MG63 (cell line): ENCODE measurements at regions not wholly inside any gene's neighbourhood (a gene's known extent, or its start where the extent isn't known, plus 50 kb on each side); places are given as distances from the start of the nearest gene placed in this dataset.
A peak's percentile ranks its signal among the peaks of the same experiment; 100 is the strongest.

Experiments
- DNase-seq: peaks from one replicate; pipeline ENCODE4 v3.0.0-alpha.2; 2020
- H3K27me3 ChIP-seq: fragments of 250-450 bp; sonication (Bioruptor Pico); 2 replicates; pipeline ENCODE4 v1.5.1; 2020; ENCODE audit warnings: mild to moderate bottlenecking, moderate library complexity
- H3K36me3 ChIP-seq: fragments of 250-450 bp; sonication (Bioruptor Pico); 2 replicates; pipeline ENCODE4 v1.5.1; 2020; ENCODE audit warnings: mild to moderate bottlenecking, moderate library complexity
- H3K4me3 ChIP-seq: fragments of 250-450 bp; sonication (Bioruptor Pico); 2 replicates; pipeline ENCODE4 v1.5.1; 2020; ENCODE audit warnings: mild to moderate bottlenecking, moderate library complexity
- H3K9me3 ChIP-seq: fragments of 250-450 bp; sonication (Bioruptor Pico); 2 replicates; pipeline ENCODE4 v1.5.1; 2020; ENCODE audit warnings: mild to moderate bottlenecking, moderate library complexity

GRCh38 chr11:82004537-82005213, 729.0 kb downstream of the FAM181B start:
- DNase-seq = peak; percentile 21
- H3K36me3 ChIP-seq = no peaks in the 10 kb centered on the region
- H3K9me3 ChIP-seq = no peaks in the 10 kb centered on the region
- no peaks in the 10 kb centered on the region for H3K27me3 ChIP-seq
- H3K4me3 ChIP-seq = no peak overlapping the region

GRCh38 chr11:82003671-82004515, 729.8 kb downstream of the FAM181B start:
- H3K27me3 ChIP-seq = no peaks in the 10 kb centered on the region
- no peaks in the 10 kb centered on the region for H3K36me3 ChIP-seq
- no peaks in the 10 kb centered on the region for H3K9me3 ChIP-seq
- no peak overlapping the region for H3K4me3 ChIP-seq
- DNase-seq = peak; percentile 89

GRCh38 chr11:82003024-82003423, 730.6 kb downstream of the FAM181B start:
- Histone ChIP-seq H3K4me3 (no peak overlapping the region), H3K9me3 (no peaks in the 10 kb centered on the region), H3K27me3 (no peaks in the 10 kb centered on the region), H3K36me3 (no peaks in the 10 kb centered on the region)
- no peak for DNase-seq

GRCh38 chr11:81995889-81996288, 737.8 kb downstream of the FAM181B start:
- no peak for DNase-seq
- Histone ChIP-seq H3K4me3 (no peak overlapping the region), H3K9me3 (no peaks in the 10 kb centered on the region), H3K27me3 (no peaks in the 10 kb centered on the region), H3K36me3 (no peaks in the 10 kb centered on the region)

GRCh38 chr11:81993755-81994154, 739.9 kb downstream of the FAM181B start:
- no peaks in the 10 kb centered on the region for H3K27me3 ChIP-seq
- DNase-seq = no peak
- no peak overlapping the region for H3K4me3 ChIP-seq
- H3K9me3 ChIP-seq = no peaks in the 10 kb centered on the region
- no peaks in the 10 kb centered on the region for H3K36me3 ChIP-seq

GRCh38 chr11:81990659-81991443, 742.8 kb downstream of the FAM181B start:
- no peak overlapping the region for H3K4me3 ChIP-seq
- H3K36me3 ChIP-seq = no peaks in the 10 kb centered on the region
- H3K9me3 ChIP-seq = no peaks in the 10 kb centered on the region
- H3K27me3 ChIP-seq = no peaks in the 10 kb centered on the region
- DNase-seq = no peak

- Histone ChIP-seq H3K9me3 (no peaks in the 10 kb centered on the region; the same call in 1 of the 2 replicates), H3K36me3 (no peaks in the 10 kb centered on the region), H3K27me3 (no peaks in the 10 kb centered on the region), H3K4me3 (no peak overlapping the region)
- DNase-seq = peak; percentile 84
These were observed 744.6 kb downstream of the FAM181B start for GRCh38 chr11:81989093-81989492.

GRCh38 chr11:81987829-81988472, 745.7 kb downstream of the FAM181B start:
- peak; percentile 50 for DNase-seq
- no peak overlapping the region for H3K4me3 ChIP-seq
- H3K36me3 ChIP-seq = no peaks in the 10 kb centered on the region
- no peaks in the 10 kb centered on the region; the same call in 1 of the 2 replicates for H3K9me3 ChIP-seq
- no peaks in the 10 kb centered on the region for H3K27me3 ChIP-seq

- no peak overlapping the region for H3K4me3 ChIP-seq
- H3K9me3 ChIP-seq = no peaks in the 10 kb centered on the region; the same call in 1 of the 2 replicates
These were observed 747.0 kb downstream of the FAM181B start for GRCh38 chr11:81986556-81987161.

GRCh38 chr11:81979448-81979847, 754.2 kb downstream of the FAM181B start:
- Histone ChIP-seq H3K27me3 (no peaks in the 10 kb centered on the region), H3K4me3 (no peak overlapping the region), H3K36me3 (no peaks in the 10 kb centered on the region), H3K9me3 (no peaks in the 10 kb centered on the region)
- DNase-seq = no peak

More at GRCh38 chr11:81986556-81987161, 747.0 kb downstream of the FAM181B start:
- DNase-seq = no peak
- no peaks in the 10 kb centered on the region for H3K27me3 ChIP-seq
- no peaks in the 10 kb centered on the region for H3K36me3 ChIP-seq

GRCh38 chr11:81975261-81975900, 758.3 kb downstream of the FAM181B start:
- H3K27me3 ChIP-seq = no peaks in the 10 kb centered on the region
- no peaks in the 10 kb centered on the region for H3K36me3 ChIP-seq
- DNase-seq = no peak
- no peaks in the 10 kb centered on the region for H3K9me3 ChIP-seq
- H3K4me3 ChIP-seq = no peak overlapping the region

- no peaks in the 10 kb centered on the region for H3K27me3 ChIP-seq
- no peaks in the 10 kb centered on the region for H3K36me3 ChIP-seq
- no peaks in the 10 kb centered on the region for H3K9me3 ChIP-seq
- no peak overlapping the region for H3K4me3 ChIP-seq
- no peak for DNase-seq
These were observed 762.8 kb downstream of the FAM181B start for GRCh38 chr11:81970886-81971285.

GRCh38 chr11:81967242-81967641, 766.4 kb downstream of the FAM181B start:
- Histone ChIP-seq H3K36me3 (no peaks in the 10 kb centered on the region), H3K9me3 (no peaks in the 10 kb centered on the region), H3K4me3 (no peak overlapping the region), H3K27me3 (no peaks in the 10 kb centered on the region)
- DNase-seq = no peak

GRCh38 chr11:81966340-81966739, 767.3 kb downstream of the FAM181B start:
- no peaks in the 10 kb centered on the region for H3K27me3 ChIP-seq
- H3K4me3 ChIP-seq = no peak overlapping the region
- H3K36me3 ChIP-seq = no peaks in the 10 kb centered on the region
- H3K9me3 ChIP-seq = no peaks in the 10 kb centered on the region
- DNase-seq = no peak

GRCh38 chr11:81963018-81963417, 770.6 kb downstream of the FAM181B start:
- no peak for DNase-seq
- H3K27me3 ChIP-seq = peaks cover 2% of the 10 kb centered on the region; the same call in 1 of the 2 replicates
- H3K9me3 ChIP-seq = no peaks in the 10 kb centered on the region
- H3K36me3 ChIP-seq = no peaks in the 10 kb centered on the region
- no peak overlapping the region for H3K4me3 ChIP-seq

- no peak for DNase-seq
- Histone ChIP-seq H3K36me3 (no peaks in the 10 kb centered on the region), H3K4me3 (no peak overlapping the region), H3K27me3 (peaks cover 2% of the 10 kb centered on the region; the same call in 1 of the 2 replicates), H3K9me3 (no peaks in the 10 kb centered on the region)
These were observed 773.2 kb downstream of the FAM181B start for GRCh38 chr11:81960443-81960842.
